Keratinocyte (primary cell): ENCODE measurements at regions not wholly inside any gene's neighbourhood (a gene's known extent, or its start where the extent isn't known, plus 50 kb on each side); places are given as distances from the start of the nearest gene placed in this dataset.

ENCODE experiments used
- DNase-seq: peaks from one replicate; pipeline ENCODE4 v3.0.0-alpha.2; 2011; ENCODE audit warnings: low read depth, missing footprints, low spot score
- FAIRE-seq: peaks from 2 replicates; lab custom pipeline; 2011; peaks lifted over from hg19 to GRCh38; lab: Jason Lieb, UNC
- H2AFZ ChIP-seq: 2 replicates; pipeline ENCODE4 v1.6.0; 2012; ENCODE audit warnings: low read length, control low read depth, inconsistent platforms; ENCODE audit not compliant: control insufficient read depth
- H3K27ac ChIP-seq: 2 replicates; pipeline ENCODE4 v1.5.1; 2011; ENCODE audit warnings: low read length; ENCODE audit not compliant: control insufficient read depth, insufficient read depth
- H3K27me3 ChIP-seq: 3 replicates; pipeline ENCODE4 v1.6.0; 2011; ENCODE audit warnings: low read length; ENCODE audit not compliant: control insufficient read depth, insufficient read depth; ENCODE audit errors: extremely low read depth
- H3K36me3 ChIP-seq, 2 experiments: 2 replicates in 1 of 2; 3 replicates in 1 of 2; pipeline ENCODE4 v1.5.1; 2011; ENCODE audit warnings: low read length in 2 of 2, mild to moderate bottlenecking in 1 of 2; ENCODE audit not compliant: control insufficient read depth in 2 of 2, insufficient read depth in 2 of 2; ENCODE audit errors: extremely low read depth in 1 of 2
- H3K4me1 ChIP-seq: 3 replicates; pipeline ENCODE4 v1.5.1; 2011; ENCODE audit warnings: low read length; ENCODE audit not compliant: control insufficient read depth, insufficient read depth; ENCODE audit errors: extremely low read depth
- H3K4me2 ChIP-seq: 3 replicates; pipeline ENCODE4 v1.6.0; 2011; ENCODE audit warnings: low read depth, low read length; ENCODE audit not compliant: control insufficient read depth, insufficient read depth; ENCODE audit errors: extremely low read depth
- H3K4me3 ChIP-seq, 3 experiments: fragments of 200-600 bp in 1 of 3; sonication (generic) in 1 of 3; 2 replicates in 2 of 3; 3 replicates in 1 of 3; pipeline ENCODE4 v1.5.1; 2011 to 2016; ENCODE audit warnings: low read length in 3 of 3, mild to moderate bottlenecking in 3 of 3, control low read depth in 2 of 3, inconsistent platforms in 1 of 3, low read depth in 1 of 3, mixed read lengths in 1 of 3, mixed run types in 1 of 3, moderate library complexity in 1 of 3; ENCODE audit not compliant: control insufficient read depth in 2 of 3, insufficient read depth in 2 of 3; ENCODE audit errors: extremely low read depth in 1 of 3
- H3K79me2 ChIP-seq: 2 replicates; pipeline ENCODE4 v1.6.0; 2012; ENCODE audit warnings: low read length; ENCODE audit not compliant: control insufficient read depth, insufficient read depth
- H3K9ac ChIP-seq: 3 replicates; pipeline ENCODE4 v1.6.0; 2011; ENCODE audit warnings: low read length; ENCODE audit not compliant: control insufficient read depth, insufficient read depth; ENCODE audit errors: extremely low read depth
- H3K9me1 ChIP-seq: 3 replicates; pipeline ENCODE4 v1.6.0; 2011; ENCODE audit warnings: low read length; ENCODE audit not compliant: control insufficient read depth, insufficient read depth; ENCODE audit errors: extremely low read depth
- H3K9me3 ChIP-seq: 2 replicates; pipeline ENCODE4 v1.5.1; 2012; ENCODE audit warnings: low read depth, low read length; ENCODE audit not compliant: control insufficient read depth
- H4K20me1 ChIP-seq: 3 replicates; pipeline ENCODE4 v1.6.0; 2011; ENCODE audit warnings: low read length; ENCODE audit not compliant: control insufficient read depth, insufficient read depth; ENCODE audit errors: extremely low read depth
- EZH2 ChIP-seq: IDR thresholded peaks from one replicate; pipeline ENCODE4 v1.6.1; 2012; ENCODE audit warnings: inconsistent platforms, mild to moderate bottlenecking, low read length, moderate library complexity
- dilution Hi-C: fragments of 300-500 bp; cut with MboI; formaldehyde crosslinking; loops from one replicate; pipeline ENCODE4 v1.7.0; 2020; ENCODE audit warnings: low sequenced_read_pairs; ENCODE audit not compliant: extremely low pct_ligation_motif_present
- TF ChIP-seq, protein P1 (sequence below), 3 experiments: IDR thresholded peaks in 1 of 3; conservative IDR thresholded peaks in 1 of 3; optimal IDR thresholded peaks in 1 of 3; 2 replicates in 2 of 3; 3 replicates in 1 of 3; pipeline versions ENCODE3 to v1.5.1; 2011; ENCODE audit warnings: low read length in 3 of 3, mild to moderate bottlenecking in 3 of 3, moderate library complexity in 2 of 3, control low read depth in 1 of 3, inconsistent platforms in 1 of 3; ENCODE audit not compliant: insufficient read depth in 2 of 3; ENCODE audit errors: extremely low read depth in 1 of 3

DNA sequence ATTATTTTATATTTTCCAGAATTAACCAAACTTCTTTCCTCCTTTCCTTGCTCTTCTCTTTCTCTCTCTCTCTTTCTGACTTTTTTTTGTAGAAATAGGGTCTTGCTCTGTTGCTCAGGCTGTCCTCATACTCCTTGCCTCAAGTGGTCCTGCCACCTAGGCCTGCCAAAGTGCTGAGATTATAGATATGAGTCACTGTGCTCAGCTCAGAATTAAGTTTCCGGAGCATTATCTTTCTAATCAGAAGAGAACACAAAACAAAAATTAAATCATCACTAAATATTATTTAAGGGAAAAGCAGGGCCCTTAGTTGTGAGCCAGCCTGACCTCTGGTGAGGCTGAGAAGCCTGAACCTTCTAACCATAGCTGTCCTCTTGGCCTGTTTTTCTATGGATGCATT lies 168.2 kb downstream of the SOX2 start:
- no peaks in the 10 kb centered on the region for H3K9me1 ChIP-seq
- no peaks in the 10 kb centered on the region for H3K9me3 ChIP-seq
- no peak overlapping the region for H3K27ac ChIP-seq
- H3K79me2 ChIP-seq = no peaks in the 10 kb centered on the region
- H3K36me3 ChIP-seq = no peaks in the 10 kb centered on the region
- H3K27me3 ChIP-seq = no peaks in the 10 kb centered on the region
- H4K20me1 ChIP-seq = no peaks in the 10 kb centered on the region
- DNase-seq = no peak
- TF ChIP-seq, protein P1, sequence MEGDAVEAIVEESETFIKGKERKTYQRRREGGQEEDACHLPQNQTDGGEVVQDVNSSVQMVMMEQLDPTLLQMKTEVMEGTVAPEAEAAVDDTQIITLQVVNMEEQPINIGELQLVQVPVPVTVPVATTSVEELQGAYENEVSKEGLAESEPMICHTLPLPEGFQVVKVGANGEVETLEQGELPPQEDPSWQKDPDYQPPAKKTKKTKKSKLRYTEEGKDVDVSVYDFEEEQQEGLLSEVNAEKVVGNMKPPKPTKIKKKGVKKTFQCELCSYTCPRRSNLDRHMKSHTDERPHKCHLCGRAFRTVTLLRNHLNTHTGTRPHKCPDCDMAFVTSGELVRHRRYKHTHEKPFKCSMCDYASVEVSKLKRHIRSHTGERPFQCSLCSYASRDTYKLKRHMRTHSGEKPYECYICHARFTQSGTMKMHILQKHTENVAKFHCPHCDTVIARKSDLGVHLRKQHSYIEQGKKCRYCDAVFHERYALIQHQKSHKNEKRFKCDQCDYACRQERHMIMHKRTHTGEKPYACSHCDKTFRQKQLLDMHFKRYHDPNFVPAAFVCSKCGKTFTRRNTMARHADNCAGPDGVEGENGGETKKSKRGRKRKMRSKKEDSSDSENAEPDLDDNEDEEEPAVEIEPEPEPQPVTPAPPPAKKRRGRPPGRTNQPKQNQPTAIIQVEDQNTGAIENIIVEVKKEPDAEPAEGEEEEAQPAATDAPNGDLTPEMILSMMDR (optimal IDR thresholded peaks at IDR 0.05 in 1 of 3, IDR thresholded peaks at IDR 0.05 in 1 of 3, conservative IDR thresholded peaks at IDR 0.05 in 1 of 3; ENCODE audit: extremely low read depth in 1 of 3, insufficient read depth in 2 of 3, low read length in 3 of 3) = no peak
- no peak for TF ChIP-seq EZH2
- no peak overlapping the region for H2AFZ ChIP-seq
- FAIRE-seq = peak; percentile 48
- H3K4me1 ChIP-seq = peaks cover 3% of the 10 kb centered on the region
- no peak overlapping the region for H3K4me3 ChIP-seq
- no peak overlapping the region for H3K9ac ChIP-seq
- no peak overlapping the region for H3K4me2 ChIP-seq
- dilution Hi-C loops = no loop called here

DNA sequence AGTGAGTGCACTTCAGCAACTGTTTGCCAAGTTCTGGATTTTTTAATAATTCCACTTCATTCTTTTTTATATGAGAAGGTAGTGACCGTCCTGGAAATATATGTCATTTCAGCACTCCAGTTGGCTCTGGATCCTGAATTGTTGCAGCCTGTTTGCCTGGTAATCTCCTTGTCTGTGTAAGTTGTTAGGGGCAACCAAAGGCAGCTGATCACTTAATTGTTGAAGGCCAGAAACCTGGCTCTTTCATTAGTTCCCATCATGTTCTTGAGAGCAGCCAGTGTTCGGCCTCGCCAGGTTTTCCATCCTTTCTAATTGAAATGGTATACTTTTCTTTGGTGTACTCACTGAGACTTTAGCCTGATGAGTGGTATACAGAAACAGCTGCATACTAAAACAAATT lies 168.6 kb downstream of the SOX2 start:
- no peaks in the 10 kb centered on the region for H3K79me2 ChIP-seq
- dilution Hi-C loops = no loop called here

More for the DNA sequence above, 168.6 kb downstream of the SOX2 start:
- H3K36me3 ChIP-seq = no peaks in the 10 kb centered on the region
- no peak overlapping the region for H2AFZ ChIP-seq
- H3K4me1 ChIP-seq = peaks cover 3% of the 10 kb centered on the region
- H3K27ac ChIP-seq = no peak overlapping the region
- no peaks in the 10 kb centered on the region for H3K9me3 ChIP-seq
- H3K4me3 ChIP-seq = no peak overlapping the region
- no peaks in the 10 kb centered on the region for H4K20me1 ChIP-seq
- FAIRE-seq (no peak), DNase-seq (no peak)
- H3K9me1 ChIP-seq = no peaks in the 10 kb centered on the region
- no peak overlapping the region for H3K9ac ChIP-seq
- H3K27me3 ChIP-seq = no peaks in the 10 kb centered on the region
- no peak overlapping the region for H3K4me2 ChIP-seq
- TF ChIP-seq, protein P1 (optimal IDR thresholded peaks at IDR 0.05 in 1 of 3, IDR thresholded peaks at IDR 0.05 in 1 of 3, conservative IDR thresholded peaks at IDR 0.05 in 1 of 3; ENCODE audit: extremely low read depth in 1 of 3, insufficient read depth in 2 of 3, low read length in 3 of 3) = no peak
- no peak for TF ChIP-seq EZH2
